NCI-H2227 (cell line): ENCODE measurements at regions not wholly inside any gene's neighbourhood (a gene's known extent, or its start where the extent isn't known, plus 50 kb on each side); places are given as distances from the start of the nearest gene placed in this dataset.
"Not testable (repeated sequence)": the region's sequence is repeated elsewhere in the genome, so short reads cannot be mapped to it uniquely, and the experiment has no call there.

Experiments used
- DNase-seq: peaks from one replicate; lab custom pipeline; 2025; ENCODE audit not compliant: unreplicated experiment; lab: John Stamatoyannopoulos, UW

DNA sequence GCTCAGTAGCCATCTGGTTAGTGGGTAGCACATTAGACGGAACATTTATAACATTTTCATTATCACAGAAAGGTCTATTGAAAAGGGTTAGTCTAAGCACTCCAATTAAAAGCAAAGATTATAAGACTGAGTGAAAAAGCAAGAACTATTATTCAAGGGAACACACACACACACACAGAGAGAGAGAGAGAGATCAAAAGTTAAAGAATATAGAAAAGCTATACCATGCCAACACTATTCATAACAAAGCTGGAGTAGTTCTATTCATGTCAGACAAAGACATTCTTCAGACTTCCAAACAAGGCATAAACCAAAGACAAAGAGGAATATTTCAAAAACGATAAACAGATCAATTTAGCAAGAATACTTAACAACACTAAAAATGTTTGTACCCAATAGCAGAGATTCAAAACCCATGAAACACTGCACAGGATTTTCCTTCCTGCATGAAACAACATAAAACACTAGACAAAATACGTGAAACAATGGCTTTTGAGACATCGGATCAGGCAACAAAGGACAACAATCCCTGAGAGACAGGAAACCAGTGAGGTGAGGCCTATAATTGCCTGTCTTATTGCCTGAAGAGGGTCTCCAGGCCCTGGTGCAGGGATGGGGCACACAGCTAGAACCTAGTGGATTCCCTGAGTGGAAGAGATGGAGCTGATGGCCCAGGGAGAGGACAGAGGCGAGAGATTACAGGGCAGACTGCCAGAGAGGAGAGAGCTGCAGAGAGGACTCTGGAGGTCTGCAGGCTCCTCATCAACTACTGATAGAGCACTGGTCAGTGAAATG, 83.6 kb upstream of the NPAS2 start:
- DNase-seq: no peak

DNA sequence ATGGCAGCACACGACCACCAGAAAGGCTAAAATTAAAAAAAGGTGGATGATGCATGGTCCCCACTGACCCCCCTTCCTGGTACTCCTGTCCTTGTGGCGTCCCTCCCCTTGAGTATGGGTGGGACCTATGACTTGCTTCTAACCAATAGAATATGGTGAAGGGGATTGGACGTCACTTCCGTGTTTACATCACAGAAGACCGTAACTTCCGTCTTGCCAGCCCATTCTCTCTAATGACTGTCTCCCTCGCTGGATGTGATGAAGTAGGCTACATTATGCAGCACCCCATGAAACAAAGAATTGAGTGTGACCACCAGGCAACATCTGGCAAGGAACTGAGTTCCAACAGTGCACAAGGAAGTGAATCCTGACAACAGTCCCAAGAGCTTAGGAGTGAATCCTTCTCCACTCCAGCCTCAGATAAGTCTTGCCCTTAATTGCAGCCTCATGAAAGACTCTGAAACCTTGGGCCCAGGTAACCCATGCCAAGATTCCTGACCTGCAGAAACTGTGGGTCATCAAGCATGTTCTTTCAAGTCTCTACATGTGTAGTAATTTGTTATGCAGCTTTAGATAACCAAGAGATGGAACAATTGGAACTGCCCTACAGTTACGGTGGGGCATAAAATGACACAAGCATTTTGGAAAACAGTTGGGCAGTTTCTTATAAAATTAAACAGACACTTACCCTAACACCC, 80.1 kb upstream of the NPAS2 start:
- peak; percentile 35 for DNase-seq

DNA sequence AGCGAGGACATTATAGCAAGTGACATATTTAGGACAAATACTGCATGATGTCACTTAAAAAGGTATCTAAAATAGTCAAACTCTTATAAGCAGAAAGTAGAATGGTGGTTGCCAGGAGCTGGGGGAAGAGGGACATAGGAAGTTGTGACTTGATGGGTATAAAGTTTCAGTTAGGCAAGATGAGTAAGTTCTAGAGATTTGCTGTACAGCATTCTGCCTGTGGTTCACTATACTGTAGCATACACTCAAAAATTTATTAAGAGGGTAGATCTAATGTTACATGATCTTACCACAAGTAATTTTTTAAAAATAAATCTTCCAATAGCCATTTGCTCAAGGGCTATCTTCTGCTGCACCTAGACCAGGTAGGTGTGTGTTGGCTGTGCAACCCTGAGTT, 78.1 kb upstream of the NPAS2 start:
- DNase-seq: no peak

DNA sequence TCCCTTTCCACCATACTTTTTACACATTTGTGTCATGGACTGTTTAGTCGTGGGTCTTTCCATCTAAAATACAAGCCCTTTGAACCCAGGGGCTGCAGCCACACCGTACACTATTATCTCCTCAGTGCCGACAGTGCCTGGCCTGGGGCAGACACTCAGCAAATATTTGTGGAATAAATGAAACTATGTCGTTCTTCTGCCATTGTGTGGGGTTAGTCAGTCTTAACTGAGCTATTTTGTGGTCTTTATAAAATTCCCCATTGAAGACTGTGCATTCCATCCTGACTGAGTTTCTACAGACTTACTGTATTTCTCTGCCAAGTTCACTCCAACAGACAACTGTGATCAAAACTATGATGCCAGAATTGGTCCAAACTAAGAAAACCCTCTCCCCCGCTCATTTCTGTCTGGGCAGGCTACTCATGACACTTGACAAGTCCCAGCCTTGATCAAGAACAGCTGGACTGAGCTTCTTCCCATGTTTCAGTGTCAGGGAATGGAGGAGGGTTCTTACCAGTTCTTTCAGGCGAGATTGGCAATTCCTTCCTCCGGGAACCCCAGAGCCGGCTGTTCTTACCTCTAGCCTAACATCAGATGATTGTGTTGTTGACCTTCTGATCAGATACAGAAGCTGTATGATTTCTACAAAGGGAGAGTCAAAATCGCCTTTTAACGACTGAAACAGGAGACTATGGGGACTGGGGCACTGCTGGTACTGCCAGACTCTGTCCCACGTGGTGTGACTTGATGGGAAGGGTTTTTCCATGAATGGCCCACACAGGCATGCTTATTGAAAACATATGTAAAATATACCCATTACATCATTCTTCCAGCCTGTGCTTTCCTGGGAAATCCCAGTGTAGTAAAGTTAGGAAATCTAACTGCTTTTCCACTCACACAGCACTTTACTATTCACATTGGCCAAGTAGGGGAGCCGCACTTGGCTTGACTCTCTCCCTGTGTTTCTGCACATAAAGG, 77.4 kb upstream of the NPAS2 start:
- no peak for DNase-seq

DNA sequence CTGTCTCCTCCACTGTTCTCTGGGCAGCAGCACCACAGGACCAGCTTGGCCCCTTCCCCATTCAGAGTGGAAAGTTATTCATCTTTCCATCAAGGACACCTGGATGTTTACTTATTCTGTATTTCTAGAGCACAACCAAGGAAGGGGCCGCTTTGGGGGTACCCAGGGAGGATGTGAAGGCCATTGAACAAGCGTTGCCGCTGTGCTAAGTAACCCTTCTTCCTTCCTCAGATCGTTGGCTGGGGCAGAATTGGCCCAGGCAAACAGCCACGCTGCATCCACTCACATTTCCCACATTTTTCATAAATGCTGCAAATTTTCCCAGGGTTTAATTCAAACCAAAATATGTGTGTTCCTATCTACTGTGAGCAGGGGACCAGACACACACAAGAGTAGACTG, 76.2 kb upstream of the NPAS2 start:
- no peak for DNase-seq

DNA sequence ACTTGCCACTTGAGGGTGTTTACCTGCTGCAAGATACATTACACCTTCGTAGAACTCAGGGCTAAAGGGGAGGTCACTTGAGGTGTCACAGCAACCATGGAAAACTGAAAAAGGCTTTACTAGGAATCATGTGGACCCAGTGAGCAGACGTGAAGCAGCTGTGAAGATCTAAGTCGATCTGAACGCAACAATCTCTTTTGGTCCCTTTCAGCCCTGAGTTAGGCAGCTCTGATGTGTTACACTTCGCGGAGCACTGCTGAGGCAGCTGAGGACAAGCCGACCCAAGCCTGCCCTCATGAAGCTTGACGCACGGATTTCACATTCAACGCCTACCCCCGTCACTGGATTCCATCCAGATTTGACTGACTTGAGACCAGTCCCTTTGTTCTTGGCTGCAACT, 75.8 kb upstream of the NPAS2 start:
- no peak for DNase-seq

DNA sequence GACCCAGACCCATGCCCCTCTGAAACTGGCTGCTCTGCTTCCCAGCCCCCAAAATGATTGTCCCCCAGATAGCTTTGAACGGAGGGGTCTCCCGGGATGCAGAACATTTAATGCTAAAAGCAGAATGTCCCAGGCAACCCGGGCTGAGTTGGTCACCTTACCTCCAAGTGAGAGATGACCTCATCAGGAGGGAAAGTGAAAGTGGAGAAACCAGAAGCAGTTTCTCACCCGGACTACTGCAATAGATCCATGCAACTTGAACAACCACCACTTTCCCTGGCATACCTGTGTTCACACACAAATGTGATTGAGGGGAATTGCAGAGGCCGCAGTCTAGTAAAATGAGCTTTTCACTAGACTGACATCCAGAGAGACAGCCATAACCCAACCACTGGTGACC, 75.3 kb upstream of the NPAS2 start:
- DNase-seq: no peak

DNA sequence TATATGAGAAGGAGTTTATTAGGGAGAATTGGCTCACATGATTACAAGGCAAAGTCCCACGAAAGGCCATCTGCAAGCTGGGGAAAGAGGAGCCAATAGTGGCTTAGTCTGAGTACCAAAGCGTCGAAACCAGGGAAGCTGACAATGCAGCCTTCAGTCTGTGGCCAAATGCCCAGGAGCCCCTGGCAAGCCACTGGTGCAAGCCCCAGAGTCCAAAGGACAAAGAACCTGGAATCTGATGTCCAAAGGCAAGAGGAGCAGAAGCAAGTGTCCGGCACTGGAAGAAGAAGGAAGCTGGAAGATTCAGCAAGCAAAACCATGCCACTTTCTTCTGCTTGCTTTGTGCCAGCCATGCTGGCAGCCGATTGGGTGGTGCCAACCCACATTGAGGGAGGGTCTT, 74.3 kb upstream of the NPAS2 start:
- no peak for DNase-seq

DNA sequence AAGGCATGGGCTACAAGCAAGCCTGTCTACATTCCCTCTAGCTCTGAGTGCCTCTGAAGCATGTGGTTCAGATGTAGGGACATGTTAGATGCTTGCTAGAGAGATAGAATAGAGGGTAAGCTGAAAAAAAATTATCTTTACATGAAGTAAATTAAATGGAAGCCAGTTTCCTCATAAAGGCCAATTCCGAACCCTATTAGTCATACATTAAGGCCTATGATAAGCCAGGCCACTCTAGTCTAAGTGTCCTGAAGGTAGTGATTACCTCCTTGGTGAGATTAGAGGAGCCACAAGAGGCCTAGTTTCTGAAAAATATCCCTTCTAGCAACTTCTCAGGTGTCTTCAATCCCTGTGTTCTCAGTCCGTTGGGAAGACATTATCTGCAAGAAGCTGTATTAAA, 72.4 kb upstream of the NPAS2 start:
- no peak for DNase-seq

DNA sequence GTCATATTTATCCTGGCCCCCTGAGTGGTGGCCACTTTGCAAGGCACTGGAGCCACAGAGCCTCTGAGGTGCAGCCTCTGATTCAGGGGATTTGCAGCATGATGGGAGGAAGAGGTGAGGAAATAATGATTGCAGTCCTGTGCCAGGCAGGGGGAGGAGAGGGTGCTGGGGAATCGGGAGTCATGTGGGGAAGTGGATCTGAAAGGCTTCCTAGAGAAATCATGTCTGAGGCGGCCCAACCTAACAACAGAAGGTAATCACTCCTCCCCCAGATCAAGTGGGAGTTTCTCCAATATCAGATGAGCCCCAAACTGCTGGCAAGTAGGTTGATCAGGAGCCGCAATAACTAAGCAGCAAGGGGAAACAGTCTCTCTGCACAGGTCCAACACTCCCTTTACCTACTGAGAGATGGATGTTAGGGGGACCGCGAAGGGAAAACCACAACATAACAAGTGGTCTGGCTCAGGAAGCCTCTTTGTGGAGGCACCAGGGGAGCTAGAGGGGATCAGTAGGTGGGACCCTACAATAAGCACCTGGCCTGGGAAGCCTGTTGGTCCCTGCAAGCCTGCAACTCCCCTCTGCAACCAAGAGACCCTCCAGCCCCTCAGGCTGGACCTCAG, 71.8 kb upstream of the NPAS2 start:
- DNase-seq: no peak

DNA sequence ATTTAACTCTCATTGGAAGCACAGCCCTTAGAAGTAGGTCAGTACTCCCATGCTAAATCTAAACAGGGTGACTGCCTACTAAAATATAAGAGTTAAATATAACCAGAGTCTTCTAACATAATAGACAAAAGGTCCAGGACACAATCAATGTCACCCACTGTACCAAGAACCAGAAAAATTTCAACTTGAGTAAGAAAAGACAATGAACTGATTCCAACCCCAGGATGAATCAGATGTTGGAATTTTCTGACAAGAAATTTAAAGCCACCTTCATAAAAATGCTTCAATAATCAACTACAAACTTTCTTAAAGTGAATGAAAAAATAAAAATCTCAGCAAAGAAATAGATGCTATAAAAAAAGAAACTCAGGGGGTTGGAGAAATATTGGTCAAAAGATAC, 71.3 kb upstream of the NPAS2 start:
- DNase-seq: no peak

DNA sequence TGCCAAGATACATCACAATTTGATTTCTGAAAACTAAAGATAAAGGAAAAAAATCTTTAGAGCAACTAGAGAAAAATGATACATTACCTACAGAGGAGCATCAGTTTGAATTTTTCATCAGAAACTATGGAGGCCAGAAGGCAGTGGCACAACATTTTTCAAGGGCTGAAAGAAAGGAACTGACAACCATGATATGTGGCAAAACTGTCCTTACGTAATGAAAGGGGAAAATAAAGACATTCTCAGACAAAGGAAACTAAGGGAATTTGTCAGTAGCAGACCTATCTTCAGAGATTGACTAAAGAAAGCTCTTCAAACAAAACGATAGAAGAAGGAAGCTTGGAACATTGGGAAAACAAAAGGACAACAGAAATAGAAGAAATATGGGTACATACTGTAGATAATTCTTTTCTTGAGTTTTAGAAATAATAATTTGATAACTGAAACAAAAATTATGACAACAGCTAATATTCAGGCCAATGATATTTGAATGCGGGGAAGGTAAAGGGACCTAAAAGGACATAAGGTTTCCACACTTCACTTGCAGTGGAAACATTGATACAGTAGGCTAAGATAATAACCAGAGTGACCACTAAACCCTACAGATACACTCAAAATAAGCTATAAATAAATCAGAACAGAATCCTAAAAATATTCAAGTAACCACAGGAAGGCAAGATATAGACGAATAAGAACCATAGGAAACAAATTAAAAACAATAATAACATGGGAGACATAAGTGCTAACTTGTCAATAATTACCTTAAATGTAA, 70.0 kb upstream of the NPAS2 start:
- no peak for DNase-seq

DNA sequence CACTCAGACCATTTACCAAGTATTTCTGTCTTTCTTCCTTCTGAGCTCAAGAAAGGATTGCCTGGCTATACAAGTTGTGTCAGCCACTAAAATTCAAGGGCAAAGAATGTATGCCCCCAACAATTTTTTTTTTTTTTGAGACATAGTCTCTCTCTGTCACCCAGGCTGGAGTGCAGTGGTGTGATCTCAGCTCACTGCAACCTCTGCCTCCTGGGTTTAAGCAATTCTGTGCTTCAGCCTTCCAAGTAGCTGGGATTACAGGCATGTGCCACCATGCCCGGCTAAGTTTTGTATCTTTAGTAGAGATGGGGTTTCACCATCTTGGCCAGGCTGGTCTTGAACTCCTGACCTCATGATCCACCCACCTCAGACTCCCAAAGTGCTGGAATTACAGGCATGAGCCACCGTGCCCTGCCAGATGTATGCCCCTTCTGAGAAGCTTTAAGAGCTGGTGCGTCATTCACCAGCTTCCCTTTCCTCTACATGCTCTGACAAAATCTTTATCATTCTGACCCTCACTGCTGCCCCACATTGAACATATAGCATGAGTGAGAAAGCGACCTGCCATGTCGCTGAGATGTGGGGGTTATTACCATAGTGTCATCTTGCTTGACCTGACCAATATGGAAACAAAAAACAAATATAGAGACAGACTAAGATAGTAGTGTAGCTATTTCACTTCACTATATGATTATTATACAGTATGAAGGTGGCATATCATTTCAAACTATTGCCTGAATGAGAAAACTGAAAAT, 67.9 kb upstream of the NPAS2 start:
- DNase-seq: not testable (repeated sequence)

DNA sequence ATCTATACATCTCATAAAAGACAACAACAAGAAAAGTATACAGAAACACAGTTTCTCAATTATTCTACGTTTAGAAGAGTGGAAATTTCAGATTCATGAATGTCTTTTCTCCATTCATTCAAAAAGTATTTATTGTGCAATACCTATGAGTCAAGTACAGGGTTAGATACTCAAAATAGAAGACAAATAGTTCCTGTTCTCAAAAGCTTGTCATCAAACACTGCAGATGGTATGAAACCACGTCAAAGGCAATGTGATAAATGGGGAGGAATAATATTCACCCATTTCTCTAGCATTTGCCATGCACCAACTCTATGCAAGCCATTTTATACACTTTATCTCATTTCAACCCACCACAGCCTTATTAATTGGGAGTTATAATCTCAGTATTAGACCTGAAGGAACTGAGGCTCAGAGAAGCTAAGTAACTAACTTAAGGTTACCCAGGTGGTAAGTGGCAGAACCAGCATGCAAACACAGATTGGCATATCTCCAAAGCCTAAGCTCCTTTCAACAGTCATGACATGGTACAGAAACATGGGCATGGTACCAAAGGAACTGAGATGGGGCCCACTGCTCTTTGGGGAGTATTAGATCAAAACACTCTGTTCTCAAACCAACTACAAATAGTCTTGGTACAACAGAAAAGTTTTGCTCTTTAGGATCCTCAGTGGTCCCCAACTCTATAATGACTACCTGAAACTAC, 67.2 kb upstream of the NPAS2 start:
- no peak for DNase-seq

DNA sequence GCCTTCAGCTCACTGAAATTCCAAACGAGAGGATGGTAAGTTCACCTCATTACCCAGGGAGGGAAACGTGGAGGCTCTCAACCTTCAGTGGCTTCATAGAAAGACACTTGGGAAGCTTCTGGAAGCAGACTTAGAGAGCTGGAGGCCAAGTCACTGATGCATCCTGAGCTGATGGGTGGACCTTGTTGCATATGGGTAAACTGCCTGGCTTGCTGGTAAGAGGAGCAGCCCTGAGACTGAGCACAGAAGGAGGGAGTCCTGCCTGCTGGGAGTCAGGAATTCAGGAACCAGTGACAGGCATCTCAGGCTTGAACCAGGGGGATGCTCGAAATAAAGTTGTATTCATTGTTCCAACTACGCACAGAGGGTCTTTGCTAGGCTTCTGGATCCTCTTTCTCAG, 66.5 kb upstream of the NPAS2 start:
- DNase-seq: no peak

DNA sequence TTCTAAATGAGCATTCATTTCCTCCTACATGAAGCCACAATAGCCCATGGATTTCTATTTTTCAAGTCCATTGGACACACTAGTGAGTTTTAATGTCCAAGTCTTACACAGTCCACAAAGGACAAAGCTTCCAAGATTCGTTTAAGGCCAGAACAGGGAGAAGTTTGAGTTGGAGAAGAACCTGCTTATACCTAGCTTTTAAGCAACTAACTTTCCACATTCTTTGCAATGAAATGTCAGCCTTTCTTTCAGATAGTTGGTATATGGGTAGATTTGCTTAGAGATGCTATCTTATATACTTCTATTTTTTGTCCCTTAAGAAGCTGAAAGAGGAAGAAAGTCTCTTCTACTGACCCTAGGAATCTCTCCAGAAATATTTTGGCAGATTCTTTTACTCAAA, 66.1 kb upstream of the NPAS2 start:
- DNase-seq: no peak

DNA sequence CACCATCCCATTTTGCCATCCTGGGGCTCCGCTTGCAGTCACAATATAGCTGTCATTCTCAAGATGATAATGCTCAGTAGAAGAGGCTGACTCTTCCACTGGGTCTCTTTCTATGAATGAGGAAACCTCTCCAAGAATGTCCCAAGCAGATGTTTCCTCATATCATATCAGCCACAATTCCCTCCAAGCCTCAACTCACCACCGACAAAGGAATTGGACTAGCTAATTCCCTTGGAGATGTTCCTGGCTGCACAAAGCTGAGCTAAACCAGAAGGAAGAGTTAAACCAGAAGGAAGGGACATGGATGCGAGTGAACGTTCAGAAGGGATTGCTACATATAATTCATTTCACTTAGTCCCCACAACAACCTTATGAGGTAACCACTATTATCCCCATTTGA, 65.0 kb upstream of the NPAS2 start:
- DNase-seq: no peak

DNA sequence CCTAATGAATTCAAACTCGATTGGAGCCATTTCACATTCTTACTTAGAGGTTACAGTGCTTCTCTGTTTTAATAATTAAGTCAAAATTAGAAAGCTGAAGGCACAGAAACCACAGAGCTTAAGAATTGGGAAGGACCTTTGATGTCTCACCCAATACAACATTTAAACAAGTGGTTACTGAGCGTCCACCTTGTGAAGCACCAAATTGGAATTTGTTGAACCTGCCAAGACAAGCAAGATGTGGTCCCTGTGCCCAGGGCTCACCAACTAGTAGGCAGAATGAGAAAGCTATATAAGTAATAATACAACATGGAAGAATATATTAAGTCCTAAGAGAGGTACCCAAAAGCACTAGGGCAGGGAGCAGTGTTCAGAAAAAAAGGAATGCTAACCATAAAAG, 64.5 kb upstream of the NPAS2 start:
- DNase-seq: no peak

DNA sequence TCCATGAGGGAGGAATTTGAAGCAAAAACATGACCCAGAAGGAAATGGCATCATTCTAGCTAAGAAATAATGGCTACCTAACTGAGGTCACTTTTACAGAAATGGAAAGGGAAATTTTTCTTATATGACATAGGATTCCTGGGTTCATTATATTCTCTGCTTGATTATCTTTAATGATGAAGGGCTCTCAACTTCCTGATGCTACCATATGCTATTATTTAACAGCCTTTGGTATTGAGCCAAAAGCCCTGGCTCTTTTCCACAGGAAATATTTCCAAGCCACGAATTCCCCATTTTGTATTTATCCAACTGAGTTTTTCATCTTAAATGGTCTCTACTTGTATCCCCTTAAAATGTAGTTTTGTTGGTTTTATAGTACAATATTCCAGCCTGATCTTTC, 63.2 kb upstream of the NPAS2 start:
- DNase-seq: no peak
